IMR-90 (cell line): ENCODE measurements at regions not wholly inside any gene's neighbourhood (a gene's known extent, or its start where the extent isn't known, plus 50 kb on each side); places are given as distances from the start of the nearest gene placed in this dataset.

Experiments
- ATAC-seq: fragments of 200-7000 bp; cut with Tn5 transposase; 2 replicates; pipeline ENCODE4 v1.9.1; 2020; ENCODE audit warnings: low read depth, mild to moderate bottlenecking, moderate library complexity
- BruUV-seq: library from RNA; stranded (reverse); fragments of 400-500 nt; replicated peaks from 2 replicates; lab custom pipeline; 2021; lab: Mats Ljungman, UMichigan
- CTCF ChIA-PET: fragments of 300-600 bp; formaldehyde crosslinking; extraction: SDS; loops from one replicate; lab custom pipeline; 2021; ENCODE audit warnings: antibody characterized with exemption; lab: Yijun Ruan, JAX
- POLR2A ChIA-PET: fragments of 300-600 bp; sonication (Branson Sonifier 250); formaldehyde crosslinking; loops from one replicate; lab custom pipeline; 2022; ENCODE audit warnings: antibody characterized with exemption; ENCODE audit not compliant: unreplicated experiment; lab: Charles Lee
- DNase-seq: peaks from one replicate; pipeline ENCODE4 v3.0.0; 2013
- H2AFZ ChIP-seq: replicated peaks from 2 replicates; pipeline ENCODE3; 2013; ENCODE audit warnings: low read length, mild to moderate bottlenecking; ENCODE audit not compliant: poor library complexity
- H2AK5ac ChIP-seq: 2 replicates; pipeline ENCODE4 v1.6.1; 2013; ENCODE audit warnings: low read depth, low read length, inconsistent platforms
- H2AK9ac ChIP-seq: replicated peaks from 2 replicates; pipeline ENCODE3; 2013; ENCODE audit warnings: mild to moderate bottlenecking, low read depth, low read length, moderate library complexity; ENCODE audit not compliant: poor library complexity
- H2BK120ac ChIP-seq: 2 replicates; pipeline ENCODE4 v1.6.1; 2013; ENCODE audit warnings: low read depth, low read length, inconsistent platforms
- H2BK15ac ChIP-seq: 3 replicates; pipeline ENCODE4 v1.6.1; 2013; ENCODE audit warnings: low read depth, low read length, inconsistent platforms
- H2BK20ac ChIP-seq: 2 replicates; pipeline ENCODE4 v1.6.1; 2013; ENCODE audit warnings: low read depth, mild to moderate bottlenecking, inconsistent platforms, low read length, moderate library complexity
- H2BK5ac ChIP-seq: 2 replicates; pipeline ENCODE4 v1.6.1; 2013; ENCODE audit warnings: mild to moderate bottlenecking, low read depth, low read length, inconsistent platforms; ENCODE audit not compliant: poor library complexity, severe bottlenecking
- H3K14ac ChIP-seq: replicated peaks from 2 replicates; pipeline ENCODE4 v1.6.1; 2013; ENCODE audit warnings: low read depth, low read length, inconsistent platforms
- H3K18ac ChIP-seq: 2 replicates; pipeline ENCODE4 v1.6.1; 2013; ENCODE audit warnings: low read depth, low read length, control low read depth
- H3K23ac ChIP-seq: 2 replicates; pipeline ENCODE4 v1.6.1; 2013; ENCODE audit warnings: low read depth, low read length, inconsistent platforms
- H3K27ac ChIP-seq: 2 replicates; pipeline ENCODE4 v1.5.1; 2013; ENCODE audit warnings: mild to moderate bottlenecking, control low read depth, low read length; ENCODE audit not compliant: insufficient read depth
- H3K27me3 ChIP-seq: 2 replicates; pipeline ENCODE4 v1.6.1; 2013; ENCODE audit warnings: low read length; ENCODE audit not compliant: control insufficient read depth, insufficient read depth
- H3K36me3 ChIP-seq: 2 replicates; pipeline ENCODE4 v1.6.1; 2013; ENCODE audit warnings: low read length, mixed read lengths; ENCODE audit not compliant: control insufficient read depth, insufficient read depth
- H3K4ac ChIP-seq: 2 replicates; pipeline ENCODE4 v1.6.1; 2013; ENCODE audit warnings: low read depth, low read length, inconsistent platforms
- H3K4me1 ChIP-seq: 2 replicates; pipeline ENCODE4 v1.6.1; 2013; ENCODE audit warnings: low read length, mixed read lengths; ENCODE audit not compliant: control insufficient read depth, insufficient read depth
- H3K4me2 ChIP-seq: 2 replicates; pipeline ENCODE4 v1.6.1; 2013; ENCODE audit warnings: low read depth, mild to moderate bottlenecking, control low read depth, low read length, moderate library complexity
- H3K4me3 ChIP-seq: 2 replicates; pipeline ENCODE4 v1.5.1; 2013; ENCODE audit warnings: low read depth, mild to moderate bottlenecking, control low read depth, low read length, moderate library complexity; ENCODE audit not compliant: insufficient read depth
- H3K56ac ChIP-seq: 2 replicates; pipeline ENCODE4 v1.6.1; 2013; ENCODE audit warnings: low read length, inconsistent platforms; ENCODE audit not compliant: insufficient read depth; ENCODE audit errors: extremely low read depth
- H3K79me1 ChIP-seq, 2 experiments: 2 replicates each; pipeline ENCODE4 v1.6.1; 2013; ENCODE audit warnings: low read length in 2 of 2, inconsistent platforms in 1 of 2, low read depth in 1 of 2
- H3K9ac ChIP-seq: 2 replicates; pipeline ENCODE4 v1.6.1; 2013; ENCODE audit warnings: low read depth, low read length, control low read depth
- H3K9me1 ChIP-seq: 2 replicates; pipeline ENCODE4 v1.6.1; 2013; ENCODE audit warnings: low read length, inconsistent platforms; ENCODE audit not compliant: insufficient read depth
- H3K9me3 ChIP-seq: 2 replicates; pipeline ENCODE4 v1.6.1; 2013; ENCODE audit warnings: low read length; ENCODE audit not compliant: control insufficient read depth, insufficient read depth
- H4K20me1 ChIP-seq: 2 replicates; pipeline ENCODE4 v1.6.1; 2013; ENCODE audit warnings: low read length, inconsistent platforms; ENCODE audit not compliant: insufficient read depth
- H4K5ac ChIP-seq: 2 replicates; pipeline ENCODE4 v1.6.1; 2013; ENCODE audit warnings: mild to moderate bottlenecking, low read depth, low read length, control low read depth
- H4K8ac ChIP-seq, 2 experiments: 2 replicates each; pipeline ENCODE4 v1.6.1; 2013; ENCODE audit warnings: low read depth in 2 of 2, low read length in 2 of 2, control low read depth in 1 of 2, inconsistent platforms in 1 of 2
- H4K91ac ChIP-seq: 2 replicates; pipeline ENCODE4 v1.6.1; 2013; ENCODE audit warnings: low read depth, low read length, inconsistent platforms; ENCODE audit not compliant: insufficient read depth
- MXI1 ChIP-seq: IDR thresholded peaks from 2 replicates; pipeline ENCODE4 v1.6.1; 2012; ENCODE audit warnings: low read depth, mild to moderate bottlenecking, low read length, moderate library complexity, borderline replicate concordance
- RAD21 ChIP-seq: IDR thresholded peaks from 2 replicates; pipeline ENCODE4 v1.6.1; 2012; ENCODE audit warnings: low read length, improper control_type of control experiment
- SMC3 ChIP-seq: fragments of 150-350 bp; IDR thresholded peaks from 2 replicates; pipeline ENCODE4 v1.6.1; 2016; ENCODE audit warnings: low read depth, mild to moderate bottlenecking, antibody characterized with exemption, low read length, moderate library complexity
- WGBS, 2 experiments: methylation state at CpG; one replicate each; pipeline versions ENCODE4 v1.1.5 to v1.1.7; 2013; ENCODE audit warnings: missing lambda C conversion rate in 2 of 2; ENCODE audit not compliant: insufficient read length in 1 of 2; ENCODE audit errors: extremely low coverage in 2 of 2; 5-methylcytosine and 5-hydroxymethylcytosine counted together
- dilution Hi-C: fragments of 300-500 bp; cut with HindIII; formaldehyde crosslinking; loops from one replicate; pipeline ENCODE4 v1.14.3; 2018; ENCODE audit warnings: low sequenced_read_pairs; ENCODE audit not compliant: unreplicated experiment
- in situ Hi-C: fragments of 300-500 bp; cut with MboI; formaldehyde crosslinking; loops from 3 replicates; pipeline ENCODE4 v1.14.3; 2019; ENCODE audit warnings: low sequenced_read_pairs, inconsistent platforms, mixed read lengths
- intact Hi-C: fragments of 100-400 bp; cut with micrococcal nuclease; formaldehyde crosslinking; loops from 2 replicates; pipeline ENCODE4 v1.10.0; 2022
- TF ChIP-seq, protein P1 (sequence below): fragments of 150-350 bp; IDR thresholded peaks from 2 replicates; pipeline ENCODE4 v1.6.1; 2016; ENCODE audit warnings: low read depth, mild to moderate bottlenecking, low read length, moderate library complexity, borderline replicate concordance

- H2AFZ ChIP-seq, result peak overlapping the region; percentile 28
- no peak overlapping the region for H2BK120ac ChIP-seq
- no peak overlapping the region for H3K18ac ChIP-seq
- H2BK20ac ChIP-seq, result no peak overlapping the region; the same call in 1 of the 2 replicates
- H4K91ac ChIP-seq, result no peak overlapping the region
- no peaks in the 10 kb centered on the region for H3K36me3 ChIP-seq
- H2AK5ac ChIP-seq, result no peak overlapping the region
- TF ChIP-seq SMC3, result no peak
- no peak for TF ChIP-seq RAD21
- TF ChIP-seq, protein P1, sequence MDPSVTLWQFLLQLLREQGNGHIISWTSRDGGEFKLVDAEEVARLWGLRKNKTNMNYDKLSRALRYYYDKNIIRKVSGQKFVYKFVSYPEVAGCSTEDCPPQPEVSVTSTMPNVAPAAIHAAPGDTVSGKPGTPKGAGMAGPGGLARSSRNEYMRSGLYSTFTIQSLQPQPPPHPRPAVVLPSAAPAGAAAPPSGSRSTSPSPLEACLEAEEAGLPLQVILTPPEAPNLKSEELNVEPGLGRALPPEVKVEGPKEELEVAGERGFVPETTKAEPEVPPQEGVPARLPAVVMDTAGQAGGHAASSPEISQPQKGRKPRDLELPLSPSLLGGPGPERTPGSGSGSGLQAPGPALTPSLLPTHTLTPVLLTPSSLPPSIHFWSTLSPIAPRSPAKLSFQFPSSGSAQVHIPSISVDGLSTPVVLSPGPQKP, result no peak
- TF ChIP-seq MXI1, result no peak
- no peak overlapping the region for H3K4me3 ChIP-seq
- ATAC-seq (no peak), DNase-seq (no peak)
- no peak overlapping the region for H3K56ac ChIP-seq
- ChIA-PET POLR2A (no interaction called here), CTCF (no interaction called here)
- peaks cover 2% of the 10 kb centered on the region; the same call in 1 of the 2 replicates for H3K4me1 ChIP-seq
- no peak overlapping the region for H2BK5ac ChIP-seq
- no peak overlapping the region for H3K27ac ChIP-seq
- H3K9me3 ChIP-seq, result no peaks in the 10 kb centered on the region
- H4K8ac ChIP-seq, result no peak overlapping the region
- in situ Hi-C loops (no loop called here), intact Hi-C loops (no loop called here), dilution Hi-C loops (no loop called here)
- no peak overlapping the region for H2BK15ac ChIP-seq
- H2AK9ac ChIP-seq, result no peak overlapping the region
- no peaks in the 10 kb centered on the region for H3K9me1 ChIP-seq
- no peaks in the 10 kb centered on the region for H3K79me1 ChIP-seq
- no peak overlapping the region for H3K9ac ChIP-seq
- H3K4me2 ChIP-seq, result no peak overlapping the region
- no TSS peak for BruUV-seq
- no peaks in the 10 kb centered on the region for H4K20me1 ChIP-seq
- H3K27me3 ChIP-seq, result no peaks in the 10 kb centered on the region
- H3K14ac ChIP-seq, result no peak overlapping the region
- no peak overlapping the region for H3K4ac ChIP-seq
- WGBS, 2 experiments, result 90% methylated on average over 2 of the region's 6 CpGs; no CpG with 5 or more reads in 1 of the 2 experiments
- no peak overlapping the region for H3K23ac ChIP-seq
- H4K5ac ChIP-seq, result no peak overlapping the region
Measured at GRCh38 chr5:68538814-68539420, 323.4 kb downstream of the PIK3R1 start.
